ENCODE measurements at regions not wholly inside any gene's neighbourhood (a gene's known extent, or its start where the extent isn't known, plus 50 kb on each side); places are given as distances from the start of the nearest gene placed in this dataset.

DNA sequence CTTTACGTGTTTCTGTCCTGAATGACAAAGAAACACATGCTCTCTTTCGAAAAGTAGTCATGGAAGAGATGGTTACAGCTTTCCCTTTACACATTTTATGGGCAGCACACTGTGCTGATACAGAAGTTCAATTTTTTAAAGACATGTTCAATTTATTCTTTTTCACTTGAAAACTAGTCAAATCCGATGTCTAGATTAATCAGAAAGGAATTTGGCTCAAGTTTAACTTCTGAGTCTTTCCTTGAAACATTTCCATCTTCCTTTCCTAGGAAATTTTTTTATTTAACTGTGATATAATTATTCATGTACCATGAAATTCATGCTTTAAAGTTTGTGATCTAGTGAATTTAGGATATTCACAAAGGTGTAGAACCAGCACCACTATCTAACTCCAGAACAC is 360.1 kb downstream of the TNS3 start:
- in situ Hi-C loops (cut with HindIII; ENCODE audit: low sequenced_read_pairs), result no loop called here

GRCh38 chr7:47218378-47219176 is 363.3 kb downstream of the TNS3 start:
- in situ Hi-C loops (cut with HindIII; ENCODE audit: low sequenced_read_pairs), result no loop called here

DNA sequence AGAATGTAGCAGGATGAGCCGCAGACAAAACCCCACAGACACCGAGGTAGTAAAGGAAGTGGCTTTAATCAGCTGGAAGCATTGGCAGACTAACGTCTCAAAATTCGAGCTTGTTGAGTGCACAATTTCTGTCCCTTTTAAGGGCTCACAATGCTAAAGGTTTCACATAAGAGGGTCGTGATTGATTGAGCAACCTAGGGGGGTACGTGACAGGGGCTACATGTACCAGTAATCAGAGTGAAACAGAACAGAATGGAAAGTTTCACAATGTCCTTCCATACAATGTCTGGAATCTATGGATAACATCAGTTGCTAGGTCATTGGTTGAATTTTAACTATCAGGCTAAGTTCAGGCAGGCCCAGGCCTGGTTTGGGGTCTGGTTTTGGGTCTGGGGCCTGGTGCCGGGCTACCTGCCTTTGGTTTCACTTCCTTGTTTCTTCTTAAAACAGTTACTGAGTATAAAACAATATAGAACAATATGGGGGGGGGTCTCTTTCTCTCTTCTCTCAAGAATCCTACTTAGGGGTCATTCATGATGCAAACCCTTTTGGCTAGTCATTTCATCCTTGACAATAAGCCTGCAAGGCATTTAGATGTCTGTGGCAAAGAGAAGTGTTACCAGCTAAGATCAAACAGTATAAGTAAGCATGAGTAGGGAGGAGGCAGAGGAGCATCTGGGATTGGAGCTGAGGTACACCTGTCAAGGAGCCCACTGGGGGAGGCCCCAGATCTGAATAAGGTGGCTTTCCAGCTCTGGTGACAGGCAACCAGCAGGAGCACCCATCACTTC is 364.1 kb downstream of the TNS3 start:
- in situ Hi-C loops (cut with HindIII; ENCODE audit: low sequenced_read_pairs), result no loop called here

DNA sequence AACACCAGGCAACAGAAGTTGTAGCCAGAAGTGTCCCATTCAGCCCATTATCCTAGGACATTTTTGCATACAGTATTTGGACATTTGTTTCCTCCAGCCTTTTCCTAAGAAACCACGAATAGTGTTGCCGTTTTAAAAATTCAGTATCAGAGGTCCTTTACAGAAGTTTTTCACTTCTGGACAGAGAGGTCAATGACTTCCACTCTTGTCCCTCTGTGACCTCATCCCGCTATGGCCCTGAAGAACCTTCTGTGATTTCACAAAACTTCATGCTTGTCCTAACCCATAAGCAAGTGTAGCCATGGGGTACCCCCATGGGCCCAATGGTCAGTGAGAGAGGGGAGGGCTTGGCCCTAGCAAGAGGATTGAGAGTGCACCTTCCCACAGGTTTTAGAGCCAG is 364.8 kb downstream of the TNS3 start:
- in situ Hi-C loops (cut with HindIII; ENCODE audit: low sequenced_read_pairs), result no loop called here

DNA sequence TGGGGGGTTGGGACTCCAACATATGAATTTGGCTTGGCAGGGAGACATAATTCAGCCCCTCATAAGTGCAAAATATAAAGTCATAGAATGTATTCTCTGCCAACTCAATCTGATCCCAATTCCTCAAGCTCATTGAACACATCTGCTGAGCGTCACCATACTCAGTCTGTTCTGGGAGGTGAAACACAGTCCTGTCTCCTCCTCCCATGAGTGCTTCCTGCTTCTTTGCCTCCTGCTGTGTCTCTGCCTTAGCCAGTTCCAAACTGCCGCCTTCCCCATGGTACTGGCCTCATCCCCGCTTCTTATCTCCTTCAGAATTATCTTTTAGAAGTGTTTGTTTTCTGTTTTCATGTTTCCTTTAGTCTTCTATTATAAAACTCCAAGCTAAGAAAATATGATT is 365.5 kb downstream of the TNS3 start:
- in situ Hi-C loops (cut with HindIII; ENCODE audit: low sequenced_read_pairs), result no loop called here

GRCh38 chr7:47215640-47216039 is 366.3 kb downstream of the TNS3 start:
- in situ Hi-C loops (cut with HindIII; ENCODE audit: low sequenced_read_pairs), result no loop called here

- in situ Hi-C loops (cut with HindIII; ENCODE audit: low sequenced_read_pairs), result no loop called here
Measured at GRCh38 chr7:47215049-47215448, 366.9 kb downstream of the TNS3 start.

GRCh38 chr7:47213276-47213675 is 368.6 kb downstream of the TNS3 start:
- in situ Hi-C loops (cut with HindIII; ENCODE audit: low sequenced_read_pairs), result no loop called here

- in situ Hi-C loops (cut with HindIII; ENCODE audit: low sequenced_read_pairs), result no loop called here
Measured at GRCh38 chr7:47211519-47211973, 370.4 kb downstream of the TNS3 start.

- in situ Hi-C loops (cut with HindIII; ENCODE audit: low sequenced_read_pairs), result no loop called here
Measured at GRCh38 chr7:47210281-47210854, 371.5 kb downstream of the TNS3 start.

GRCh38 chr7:47207956-47208355 is 374.0 kb downstream of the TNS3 start:
- in situ Hi-C loops (cut with HindIII; ENCODE audit: low sequenced_read_pairs), result no loop called here

- in situ Hi-C loops (cut with HindIII; ENCODE audit: low sequenced_read_pairs), result no loop called here
Measured at GRCh38 chr7:47204709-47205108, 377.2 kb downstream of the TNS3 start.

GRCh38 chr7:47202146-47202783 is 379.6 kb downstream of the TNS3 start:
- in situ Hi-C loops (cut with HindIII; ENCODE audit: low sequenced_read_pairs), result no loop called here

DNA sequence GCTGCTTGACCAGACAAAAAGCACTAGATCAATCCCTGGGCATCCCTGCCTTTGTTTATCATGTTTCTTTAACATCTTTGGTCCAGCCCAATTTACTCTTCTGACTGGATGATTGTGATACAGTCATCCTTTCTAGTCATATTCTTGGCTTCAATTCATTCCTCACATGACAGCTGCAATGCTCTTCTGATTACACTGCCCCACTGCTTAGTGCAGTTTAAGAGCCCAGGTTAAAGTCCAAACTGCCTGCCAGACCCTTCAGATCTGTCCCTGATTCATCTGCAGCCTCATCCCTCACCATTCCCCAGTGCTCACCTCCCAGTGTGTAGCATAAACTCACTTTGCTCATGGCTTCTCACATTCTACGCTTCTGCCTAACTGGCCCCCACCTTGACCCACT is 383.8 kb downstream of the TNS3 start:
- in situ Hi-C loops (cut with HindIII; ENCODE audit: low sequenced_read_pairs), result no loop called here

- in situ Hi-C loops (cut with HindIII; ENCODE audit: low sequenced_read_pairs), result no loop called here
Measured at GRCh38 chr7:47197486-47197885, 384.4 kb downstream of the TNS3 start.

DNA sequence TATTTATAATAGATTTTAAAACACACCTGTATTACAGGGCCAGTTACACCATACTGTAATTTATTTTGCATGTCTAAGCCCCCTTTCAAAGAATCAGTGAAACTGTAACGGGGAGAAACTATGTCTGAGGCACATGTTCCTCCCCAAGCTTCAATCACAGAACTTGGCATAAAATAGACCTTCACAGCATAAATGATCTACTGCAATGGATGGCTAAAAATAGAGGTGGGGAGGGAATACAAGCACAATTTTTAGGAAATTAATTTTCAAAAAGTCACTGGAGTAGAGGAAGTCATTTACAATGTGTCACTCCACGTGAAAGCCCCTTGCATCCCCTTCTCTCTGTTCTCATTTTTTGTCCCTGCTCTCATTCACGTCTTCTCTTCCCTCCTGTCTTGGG is 385.2 kb downstream of the TNS3 start:
- in situ Hi-C loops (cut with HindIII; ENCODE audit: low sequenced_read_pairs), result no loop called here

GRCh38 chr7:47196106-47196645 is 385.7 kb downstream of the TNS3 start:
- in situ Hi-C loops (cut with HindIII; ENCODE audit: low sequenced_read_pairs), result no loop called here

DNA sequence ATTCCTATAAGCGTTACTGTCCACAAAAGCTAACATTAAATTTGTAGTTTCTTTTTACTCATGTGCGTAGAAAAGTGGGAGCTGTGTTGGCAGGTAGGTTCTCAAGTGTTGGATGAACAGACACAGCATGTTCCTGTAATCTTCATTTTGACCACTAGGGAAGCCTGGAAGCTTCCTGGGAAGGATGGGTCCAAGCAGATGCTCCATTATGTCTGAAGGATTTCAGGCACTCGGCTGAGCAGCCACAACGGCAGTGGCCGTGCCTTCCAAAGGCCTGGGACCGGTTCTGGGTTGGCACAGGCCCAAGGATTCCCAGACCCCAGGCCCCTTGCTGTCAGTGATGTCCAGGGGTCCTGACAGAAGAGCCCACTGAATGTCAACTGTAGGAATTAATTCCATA is 386.3 kb downstream of the TNS3 start:
- in situ Hi-C loops (cut with HindIII; ENCODE audit: low sequenced_read_pairs), result no loop called here

GRCh38 chr7:47194516-47195057 is 387.3 kb downstream of the TNS3 start:
- in situ Hi-C loops (cut with HindIII; ENCODE audit: low sequenced_read_pairs), result no loop called here

DNA sequence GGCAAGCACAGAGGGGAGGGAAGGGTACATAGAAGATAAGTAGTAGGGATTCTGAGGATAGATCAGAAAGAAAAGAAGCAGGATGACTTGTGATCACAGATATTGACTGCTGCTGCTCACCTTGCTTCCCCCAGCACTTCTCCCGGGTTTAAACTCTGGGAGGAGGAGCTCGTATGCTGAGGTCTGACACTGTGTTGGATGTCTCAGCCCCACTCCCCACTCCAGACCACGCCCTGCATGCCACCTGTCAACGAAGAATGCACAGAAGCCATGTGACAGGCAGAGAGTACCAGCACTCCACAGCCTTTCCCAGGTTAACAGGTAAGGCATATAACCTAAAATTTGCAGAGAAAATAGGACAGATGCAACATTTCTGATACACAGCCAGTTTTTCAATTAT is 388.9 kb downstream of the TNS3 start:
- in situ Hi-C loops (cut with HindIII; ENCODE audit: low sequenced_read_pairs), result no loop called here

DNA sequence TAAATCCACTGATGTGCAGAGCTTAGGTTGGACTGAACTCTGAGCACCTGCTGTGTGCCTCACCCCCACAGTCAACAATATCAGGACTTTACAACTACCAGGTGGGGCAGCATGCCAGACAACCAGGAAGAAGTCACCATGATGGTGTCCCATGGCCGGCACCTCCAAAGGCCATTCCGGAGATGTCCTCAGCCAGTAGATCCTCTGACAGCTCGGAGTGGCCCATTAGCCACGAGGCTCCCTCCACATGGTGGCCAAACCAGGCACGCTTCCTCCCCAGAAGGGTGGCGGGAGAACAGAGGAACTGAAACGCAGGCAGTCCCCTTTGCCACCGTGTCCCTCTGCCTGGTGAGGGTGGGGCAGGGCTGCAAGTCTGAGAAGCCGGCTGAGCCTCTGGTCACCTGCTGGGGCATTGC is 390.0 kb downstream of the TNS3 start:
- in situ Hi-C loops (cut with HindIII; ENCODE audit: low sequenced_read_pairs), result no loop called here
